ENCODE measurements at regions not wholly inside any gene's neighbourhood (a gene's known extent, or its start where the extent isn't known, plus 50 kb on each side); places are given as distances from the start of the nearest gene placed in this dataset.

DNA sequence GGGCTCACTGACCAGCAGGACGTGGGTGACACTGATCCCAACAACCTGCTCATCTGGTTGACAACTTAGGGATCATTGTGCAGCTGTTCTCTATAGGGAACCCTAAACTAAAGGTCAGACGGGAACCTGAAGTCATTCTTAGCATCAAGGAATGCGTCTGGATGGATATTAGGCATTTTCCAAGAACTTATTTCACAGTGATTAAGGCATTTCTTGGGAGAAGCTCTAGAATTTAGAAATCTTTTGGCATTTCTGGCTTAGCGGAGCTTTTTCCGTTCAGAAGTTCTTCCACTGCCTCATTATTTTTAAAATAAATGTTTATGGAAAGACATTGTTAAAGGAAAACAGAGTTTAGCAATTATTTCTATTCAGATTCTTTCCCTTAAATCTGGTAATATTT, 303.3 kb upstream of the IGFBP3 start:
- H3K9ac ChIP-seq (ENCODE audit: low read depth in 1 of 3, low read length in 3 of 3) = no peak overlapping the region
- no peak overlapping the region for H3K4me3 ChIP-seq (ENCODE audit: low read length in 3 of 3)
- no peaks in the 10 kb centered on the region for H3K36me3 ChIP-seq (ENCODE audit: control insufficient read depth in 3 of 3, insufficient read depth in 3 of 3, low read length in 3 of 3)
- peaks cover 0 to 2% (median 0%) of the 10 kb centered on the region in 3 donors for H3K9me3 ChIP-seq (ENCODE audit: control insufficient read depth in 3 of 3, low read length in 3 of 3)
- H3K27me3 ChIP-seq (ENCODE audit: control insufficient read depth in 3 of 3, insufficient read depth in 3 of 3, low read length in 3 of 3) = no peaks in the 10 kb centered on the region
- H3K4me1 ChIP-seq (ENCODE audit: control insufficient read depth in 3 of 3, insufficient read depth in 3 of 3, low read length in 3 of 3) = no peaks in the 10 kb centered on the region
- no peak overlapping the region for H3K27ac ChIP-seq (ENCODE audit: low read depth, low read length)

DNA sequence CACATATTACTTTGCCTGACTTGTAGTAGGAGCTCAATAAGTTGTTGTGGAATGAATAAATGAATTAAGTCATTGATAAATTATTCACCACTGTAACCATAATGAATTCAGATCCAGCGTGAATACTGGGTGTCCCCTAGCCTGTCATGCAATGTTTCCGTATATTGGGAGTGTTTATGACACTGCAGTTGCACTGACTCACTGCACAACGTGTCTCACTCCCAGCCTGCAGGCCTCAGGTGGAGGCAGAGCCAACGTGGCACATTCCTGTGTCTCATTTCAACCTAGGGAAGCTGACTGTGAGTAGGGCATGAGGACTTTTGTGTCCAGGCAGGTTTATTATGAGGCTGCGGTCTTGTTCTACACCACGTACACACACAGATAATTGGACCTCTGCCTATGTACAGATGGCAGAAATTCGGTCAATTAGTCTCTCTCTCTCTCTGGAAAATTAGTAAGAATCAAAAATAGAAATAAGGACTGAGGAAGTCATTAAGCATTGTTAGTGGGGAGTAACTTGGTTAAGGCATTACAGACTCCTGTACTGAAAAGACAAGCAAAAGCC, 299.1 kb upstream of the IGFBP3 start:
- Histone ChIP-seq H3K9ac (ENCODE audit: low read depth in 1 of 3, low read length in 3 of 3) (no peak overlapping the region), H3K4me1 (ENCODE audit: control insufficient read depth in 3 of 3, insufficient read depth in 3 of 3, low read length in 3 of 3) (no peaks in the 10 kb centered on the region), H3K36me3 (ENCODE audit: control insufficient read depth in 3 of 3, insufficient read depth in 3 of 3, low read length in 3 of 3) (no peaks in the 10 kb centered on the region), H3K9me3 (ENCODE audit: control insufficient read depth in 3 of 3, low read length in 3 of 3) (no peaks in the 10 kb centered on the region), H3K27me3 (ENCODE audit: control insufficient read depth in 3 of 3, insufficient read depth in 3 of 3, low read length in 3 of 3) (no peaks in the 10 kb centered on the region), H3K27ac (ENCODE audit: low read depth, low read length) (no peak overlapping the region), H3K4me3 (ENCODE audit: low read length in 3 of 3) (no peak overlapping the region)

DNA sequence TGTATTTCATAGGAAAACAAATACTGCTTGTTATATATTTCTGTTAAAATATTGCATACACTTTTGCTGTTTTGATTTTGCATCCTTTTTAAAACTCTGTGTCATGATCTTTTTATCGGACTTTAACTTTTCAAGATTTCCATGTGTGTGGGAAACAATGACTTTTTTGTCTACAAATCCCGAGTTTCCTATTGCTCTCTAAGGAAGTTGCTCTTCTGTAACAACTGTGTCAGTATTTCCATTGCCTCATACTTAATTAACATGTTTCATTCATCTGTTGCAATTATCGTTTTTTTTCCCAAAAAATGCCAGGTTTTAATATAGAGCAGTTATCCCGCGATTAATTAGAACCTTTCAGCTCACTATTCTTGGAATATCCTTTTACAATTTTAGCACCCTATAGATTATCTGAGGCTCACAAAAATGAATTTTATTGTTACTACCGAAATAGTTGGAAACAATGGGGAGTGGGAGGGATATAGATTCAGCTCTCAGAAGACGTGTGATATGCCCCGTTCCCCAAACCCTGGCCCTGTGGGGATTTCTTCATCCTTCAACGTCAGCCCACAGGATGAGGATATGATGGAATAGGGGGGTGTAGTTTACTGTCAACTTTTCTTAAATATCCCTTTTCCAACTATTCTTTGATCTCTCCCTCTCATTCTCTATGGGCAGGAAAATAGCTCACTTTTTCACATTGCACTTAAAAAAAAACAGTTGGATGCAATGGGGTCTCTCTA, 297.6 kb upstream of the IGFBP3 start:
- Histone ChIP-seq H3K9ac (ENCODE audit: low read depth in 1 of 3, low read length in 3 of 3) (no peak overlapping the region), H3K27ac (ENCODE audit: low read depth, low read length) (no peak overlapping the region), H3K4me3 (ENCODE audit: low read length in 3 of 3) (no peak overlapping the region), H3K36me3 (ENCODE audit: control insufficient read depth in 3 of 3, insufficient read depth in 3 of 3, low read length in 3 of 3) (no peaks in the 10 kb centered on the region), H3K4me1 (ENCODE audit: control insufficient read depth in 3 of 3, insufficient read depth in 3 of 3, low read length in 3 of 3) (no peaks in the 10 kb centered on the region), H3K9me3 (ENCODE audit: control insufficient read depth in 3 of 3, low read length in 3 of 3) (no peaks in the 10 kb centered on the region), H3K27me3 (ENCODE audit: control insufficient read depth in 3 of 3, insufficient read depth in 3 of 3, low read length in 3 of 3) (no peaks in the 10 kb centered on the region)

DNA sequence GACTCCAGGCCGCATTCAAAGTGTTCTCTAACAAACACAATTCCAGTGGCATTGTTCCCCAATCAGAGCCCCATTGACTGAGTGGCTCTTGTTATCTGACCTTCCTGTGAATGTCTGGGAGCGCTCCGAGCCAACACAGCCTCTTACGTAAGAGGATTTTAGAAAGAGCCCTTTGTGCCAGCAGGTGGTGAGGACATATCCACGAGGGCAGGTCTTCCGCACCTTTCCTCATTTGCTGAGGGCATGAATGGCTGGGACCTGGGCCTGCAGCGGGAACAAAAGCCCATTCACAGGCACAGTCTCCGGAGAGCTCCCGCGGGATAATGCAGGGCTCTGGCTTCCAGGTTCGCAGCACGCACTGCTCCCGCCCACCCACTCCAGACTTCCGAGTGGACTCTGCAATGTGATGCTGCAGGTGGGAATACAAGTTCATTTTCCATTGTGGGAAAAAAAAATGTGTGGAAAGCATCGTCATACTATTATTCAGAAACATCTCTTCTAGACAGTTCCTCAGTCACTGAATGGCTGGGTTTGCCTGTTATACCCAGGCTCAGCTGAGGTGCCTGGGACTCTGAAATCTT, 295.0 kb upstream of the IGFBP3 start:
- no peaks in the 10 kb centered on the region for H3K9me3 ChIP-seq (ENCODE audit: control insufficient read depth in 3 of 3, low read length in 3 of 3)

DNA sequence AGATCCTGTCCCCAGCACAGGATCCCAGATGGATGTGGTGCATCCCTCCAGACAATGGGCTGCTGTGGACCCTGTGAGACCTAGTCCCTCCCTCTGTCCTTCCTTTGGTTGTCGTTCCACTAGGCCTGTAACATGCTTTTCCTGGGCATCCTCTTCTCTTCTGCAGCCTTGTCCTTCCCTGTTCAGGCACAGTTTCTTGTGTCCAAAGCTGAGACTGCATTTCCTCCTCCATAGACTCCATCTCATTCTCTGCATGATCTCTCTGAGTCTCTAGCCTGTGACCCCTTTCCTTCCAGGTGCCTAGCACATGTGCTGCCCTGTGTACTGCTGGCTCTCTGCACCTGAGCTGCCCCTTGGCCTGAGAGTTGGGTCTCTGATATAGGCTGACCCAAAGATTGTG, 293.5 kb upstream of the IGFBP3 start:
- no peaks in the 10 kb centered on the region for H3K36me3 ChIP-seq (ENCODE audit: control insufficient read depth in 3 of 3, insufficient read depth in 3 of 3, low read length in 3 of 3)
- no peaks in the 10 kb centered on the region for H3K4me1 ChIP-seq (ENCODE audit: control insufficient read depth in 3 of 3, insufficient read depth in 3 of 3, low read length in 3 of 3)
- no peaks in the 10 kb centered on the region for H3K27me3 ChIP-seq (ENCODE audit: control insufficient read depth in 3 of 3, insufficient read depth in 3 of 3, low read length in 3 of 3)
- no peaks in the 10 kb centered on the region for H3K9me3 ChIP-seq (ENCODE audit: control insufficient read depth in 3 of 3, low read length in 3 of 3)
- no peak overlapping the region for H3K9ac ChIP-seq (ENCODE audit: low read depth in 1 of 3, low read length in 3 of 3)
- H3K4me3 ChIP-seq (ENCODE audit: low read length in 3 of 3) = no peak overlapping the region
- no peak overlapping the region for H3K27ac ChIP-seq (ENCODE audit: low read depth, low read length)

More for the DNA sequence above, 295.0 kb upstream of the IGFBP3 start:
- H3K27me3 ChIP-seq (ENCODE audit: control insufficient read depth in 3 of 3, insufficient read depth in 3 of 3, low read length in 3 of 3) = no peaks in the 10 kb centered on the region
- H3K27ac ChIP-seq (ENCODE audit: low read depth, low read length) = no peak overlapping the region
- H3K36me3 ChIP-seq (ENCODE audit: control insufficient read depth in 3 of 3, insufficient read depth in 3 of 3, low read length in 3 of 3) = no peaks in the 10 kb centered on the region
- H3K4me1 ChIP-seq (ENCODE audit: control insufficient read depth in 3 of 3, insufficient read depth in 3 of 3, low read length in 3 of 3) = no peaks in the 10 kb centered on the region
- H3K9ac ChIP-seq (ENCODE audit: low read depth in 1 of 3, low read length in 3 of 3) = no peak overlapping the region
- H3K4me3 ChIP-seq (ENCODE audit: low read length in 3 of 3) = no peak overlapping the region

DNA sequence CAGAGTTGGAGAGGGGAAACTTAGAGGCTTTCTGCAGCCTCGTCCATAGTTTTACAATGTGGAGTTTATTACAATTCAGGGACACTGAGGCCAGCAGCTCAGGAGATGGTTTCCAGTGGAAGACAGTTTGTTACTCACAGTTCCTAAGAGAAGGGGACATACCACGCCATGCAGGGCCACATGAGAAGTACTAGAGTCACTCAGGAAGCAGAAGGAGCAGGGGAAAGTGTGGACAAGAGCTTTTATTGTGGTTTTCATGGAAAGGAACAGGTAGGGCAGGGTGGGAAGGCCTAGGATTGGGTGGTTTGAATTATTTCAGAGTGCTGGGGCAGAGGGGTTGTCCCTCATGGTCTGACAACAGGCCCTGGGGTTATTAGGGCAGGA, 292.1 kb upstream of the IGFBP3 start:
- H3K9me3 ChIP-seq (ENCODE audit: control insufficient read depth in 3 of 3, low read length in 3 of 3) = no peaks in the 10 kb centered on the region
- H3K27ac ChIP-seq (ENCODE audit: low read depth, low read length) = no peak overlapping the region
- peaks cover 0 to 4% (median 0%) of the 10 kb centered on the region in 3 donors for H3K4me1 ChIP-seq (ENCODE audit: control insufficient read depth in 3 of 3, insufficient read depth in 3 of 3, low read length in 3 of 3)
- H3K36me3 ChIP-seq (ENCODE audit: control insufficient read depth in 3 of 3, insufficient read depth in 3 of 3, low read length in 3 of 3) = no peaks in the 10 kb centered on the region
- H3K9ac ChIP-seq (ENCODE audit: low read depth in 1 of 3, low read length in 3 of 3) = no peak overlapping the region
- no peaks in the 10 kb centered on the region for H3K27me3 ChIP-seq (ENCODE audit: control insufficient read depth in 3 of 3, insufficient read depth in 3 of 3, low read length in 3 of 3)
- H3K4me3 ChIP-seq (ENCODE audit: low read length in 3 of 3) = no peak overlapping the region

DNA sequence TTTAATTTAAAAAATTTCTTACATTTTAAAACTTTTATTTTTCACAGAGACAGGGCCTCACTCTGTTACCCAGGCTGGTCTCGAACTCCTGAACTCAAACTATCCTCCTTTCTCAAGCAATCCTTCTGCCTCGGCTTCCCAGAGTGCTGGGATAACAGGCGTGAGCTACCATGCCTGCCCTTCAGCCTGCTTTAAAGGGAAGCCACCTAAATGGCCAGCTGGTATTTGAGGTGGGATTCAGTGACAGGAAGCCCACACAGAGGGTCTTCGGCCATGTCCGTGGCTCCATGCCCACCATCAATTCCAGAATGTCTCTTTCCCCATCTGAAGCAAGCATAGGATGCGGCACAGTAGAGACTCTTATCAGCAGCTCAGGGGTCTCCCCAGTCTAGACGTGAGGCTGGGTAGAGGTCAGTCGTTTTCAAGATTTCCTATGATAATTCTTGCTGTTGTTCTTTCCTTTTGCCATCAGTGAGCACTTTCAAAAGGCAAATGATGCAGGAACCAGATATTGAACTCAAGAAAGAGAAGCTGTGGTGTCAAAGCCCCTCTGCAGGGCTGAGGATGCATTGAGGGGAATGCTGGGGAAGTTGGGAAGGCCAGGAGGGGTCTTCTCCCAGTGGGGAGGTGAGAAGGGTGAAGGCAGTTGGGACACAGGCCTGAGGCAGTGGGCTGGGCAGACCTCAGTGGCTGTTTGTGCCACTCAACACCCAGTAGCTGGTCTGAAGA, 291.5 kb upstream of the IGFBP3 start:
- H3K27me3 ChIP-seq (ENCODE audit: control insufficient read depth in 3 of 3, insufficient read depth in 3 of 3, low read length in 3 of 3) = no peaks in the 10 kb centered on the region
- peaks cover 0 to 4% (median 0%) of the 10 kb centered on the region in 3 donors for H3K4me1 ChIP-seq (ENCODE audit: control insufficient read depth in 3 of 3, insufficient read depth in 3 of 3, low read length in 3 of 3)
- no peak overlapping the region for H3K9ac ChIP-seq (ENCODE audit: low read depth in 1 of 3, low read length in 3 of 3)

DNA sequence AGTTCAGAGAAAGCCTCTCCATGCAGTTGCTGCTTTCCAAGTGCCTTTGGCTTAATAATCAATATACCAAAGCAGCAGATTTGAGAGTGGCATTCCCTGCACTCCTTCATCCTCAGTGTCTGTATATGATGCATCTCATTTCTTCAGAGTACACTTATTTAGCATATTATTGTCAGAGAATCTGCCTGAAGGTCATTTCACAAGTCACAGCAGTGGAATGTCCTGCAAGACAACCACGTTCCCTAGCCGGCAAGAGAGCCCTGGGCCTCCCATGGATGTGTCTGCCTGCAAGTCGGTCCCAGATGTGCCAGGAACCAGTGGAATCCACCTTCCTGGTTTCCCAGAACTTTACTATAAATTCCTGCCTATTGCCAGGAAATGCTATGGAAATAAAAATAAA, 289.4 kb upstream of the IGFBP3 start:
- no peaks in the 10 kb centered on the region for H3K9me3 ChIP-seq (ENCODE audit: control insufficient read depth in 3 of 3, low read length in 3 of 3)
- no peaks in the 10 kb centered on the region for H3K27me3 ChIP-seq (ENCODE audit: control insufficient read depth in 3 of 3, insufficient read depth in 3 of 3, low read length in 3 of 3)
- no peak overlapping the region for H3K4me3 ChIP-seq (ENCODE audit: low read length in 3 of 3)
- no peak overlapping the region for H3K9ac ChIP-seq (ENCODE audit: low read depth in 1 of 3, low read length in 3 of 3)
- H3K4me1 ChIP-seq (ENCODE audit: control insufficient read depth in 3 of 3, insufficient read depth in 3 of 3, low read length in 3 of 3) = peaks cover 0 to 4% (median 0%) of the 10 kb centered on the region in 3 donors
- H3K27ac ChIP-seq (ENCODE audit: low read depth, low read length) = no peak overlapping the region
- no peaks in the 10 kb centered on the region for H3K36me3 ChIP-seq (ENCODE audit: control insufficient read depth in 3 of 3, insufficient read depth in 3 of 3, low read length in 3 of 3)

More for the DNA sequence above, 291.5 kb upstream of the IGFBP3 start:
- Histone ChIP-seq H3K36me3 (ENCODE audit: control insufficient read depth in 3 of 3, insufficient read depth in 3 of 3, low read length in 3 of 3) (no peaks in the 10 kb centered on the region), H3K27ac (ENCODE audit: low read depth, low read length) (no peak overlapping the region), H3K9me3 (ENCODE audit: control insufficient read depth in 3 of 3, low read length in 3 of 3) (no peaks in the 10 kb centered on the region), H3K4me3 (ENCODE audit: low read length in 3 of 3) (no peak overlapping the region)

DNA sequence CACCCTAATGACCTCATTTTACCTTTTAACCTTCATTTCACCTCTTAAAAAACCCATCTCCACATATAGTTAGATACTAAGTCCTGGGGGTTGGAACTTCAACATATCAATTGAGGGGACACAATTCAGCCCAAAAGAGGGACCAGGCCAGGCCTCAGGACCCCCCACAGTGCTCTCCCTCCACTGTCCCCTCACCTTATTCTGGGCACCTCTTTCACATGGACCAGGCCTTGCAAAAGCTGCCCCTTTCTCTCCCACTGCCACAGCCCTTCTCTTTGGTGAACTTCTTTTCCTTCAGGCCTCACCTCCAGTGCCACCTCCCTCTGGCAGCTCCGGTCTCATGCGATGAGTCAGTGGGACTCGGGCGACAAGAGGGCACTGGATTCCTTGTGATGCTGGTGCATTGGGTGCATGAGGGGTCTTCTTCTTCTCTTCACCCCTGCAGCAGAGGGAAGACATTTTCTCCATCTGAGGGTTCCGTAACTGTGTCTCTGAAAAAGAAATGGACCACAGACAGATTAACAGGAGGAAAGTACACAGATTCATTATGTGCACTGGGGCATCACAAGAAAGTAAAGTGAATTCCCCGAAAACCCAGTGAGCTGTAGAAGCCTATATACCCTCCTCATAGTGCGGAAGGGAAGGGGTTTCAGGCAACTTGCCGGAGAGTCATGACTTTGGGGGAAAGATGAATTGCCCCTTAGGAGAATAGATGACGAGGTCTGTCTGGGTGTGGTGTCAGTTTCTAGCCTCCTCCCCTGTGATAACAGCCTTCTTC, 288.7 kb upstream of the IGFBP3 start:
- H3K4me1 ChIP-seq (ENCODE audit: control insufficient read depth in 3 of 3, insufficient read depth in 3 of 3, low read length in 3 of 3) = peaks cover 0 to 4% (median 0%) of the 10 kb centered on the region in 3 donors
- H3K27me3 ChIP-seq (ENCODE audit: control insufficient read depth in 3 of 3, insufficient read depth in 3 of 3, low read length in 3 of 3) = no peaks in the 10 kb centered on the region
- H3K9ac ChIP-seq (ENCODE audit: low read depth in 1 of 3, low read length in 3 of 3) = no peak overlapping the region
- no peaks in the 10 kb centered on the region for H3K36me3 ChIP-seq (ENCODE audit: control insufficient read depth in 3 of 3, insufficient read depth in 3 of 3, low read length in 3 of 3)
- H3K4me3 ChIP-seq (ENCODE audit: low read length in 3 of 3) = no peak overlapping the region
- H3K9me3 ChIP-seq (ENCODE audit: control insufficient read depth in 3 of 3, low read length in 3 of 3) = no peaks in the 10 kb centered on the region
- H3K27ac ChIP-seq (ENCODE audit: low read depth, low read length) = no peak overlapping the region

Data from skeletal muscle tissue (tissue), 3 donors.